HAP-1 (cell line): ENCODE measurements at regions not wholly inside any gene's neighbourhood (a gene's known extent, or its start where the extent isn't known, plus 50 kb on each side); places are given as distances from the start of the nearest gene placed in this dataset.

Experiments used
- DNase-seq, 2 experiments: peaks; one replicate each; pipeline ENCODE4 v3.0.0-alpha.2; 2016 to 2020; ENCODE audit warnings: low spot score in 2 of 2
- H3K27me3 ChIP-seq: fragments of 250-450 bp; sonication (Bioruptor Pico); 2 replicates; pipeline ENCODE4 v1.5.1; 2020; ENCODE audit warnings: low read depth, mild to moderate bottlenecking, moderate library complexity
- H3K36me3 ChIP-seq: fragments of 250-450 bp; sonication (Bioruptor Pico); replicated peaks from 2 replicates; pipeline ENCODE4 v1.5.1; 2020; ENCODE audit warnings: mild to moderate bottlenecking
- H3K4me1 ChIP-seq: fragments of 250-450 bp; sonication (Bioruptor Pico); 2 replicates; pipeline ENCODE4 v1.5.1; 2020; ENCODE audit warnings: mild to moderate bottlenecking
- H3K4me3 ChIP-seq: fragments of 250-450 bp; sonication (Bioruptor Pico); 2 replicates; pipeline ENCODE4 v1.5.1; 2020; ENCODE audit warnings: mild to moderate bottlenecking, moderate library complexity
- H3K9me3 ChIP-seq: fragments of 250-450 bp; sonication (Bioruptor Pico); 2 replicates; pipeline ENCODE4 v1.5.1; 2020; ENCODE audit warnings: mild to moderate bottlenecking, moderate library complexity
- in situ Hi-C: fragments of 300-500 bp; cut with MboI; formaldehyde crosslinking; loops from 3 replicates; pipeline ENCODE4 v1.14.3; 2020; ENCODE audit warnings: low sequenced_read_pairs, inconsistent platforms, mixed read lengths

GRCh38 chr17:79546386-79546785 lies 64.5 kb downstream of the RBFOX3 start:
- Histone ChIP-seq H3K27me3 (peaks cover 32% of the 10 kb centered on the region), H3K4me1 (no peaks in the 10 kb centered on the region), H3K4me3 (no peak overlapping the region), H3K36me3 (no peaks in the 10 kb centered on the region), H3K9me3 (no peaks in the 10 kb centered on the region)
- in situ Hi-C loops, result no loop called here
- DNase-seq, result no peak

GRCh38 chr17:79545251-79546005 lies 65.4 kb downstream of the RBFOX3 start:
- Histone ChIP-seq H3K4me3 (no peak overlapping the region), H3K4me1 (no peaks in the 10 kb centered on the region), H3K9me3 (no peaks in the 10 kb centered on the region), H3K36me3 (no peaks in the 10 kb centered on the region), H3K27me3 (peaks cover 32% of the 10 kb centered on the region)
- no peak for DNase-seq
- in situ Hi-C loops, result no loop called here

- H3K9me3 ChIP-seq, result no peaks in the 10 kb centered on the region
- no peak overlapping the region for H3K4me3 ChIP-seq
- no peaks in the 10 kb centered on the region for H3K4me1 ChIP-seq
- DNase-seq, result no peak
- peaks cover 32% of the 10 kb centered on the region for H3K27me3 ChIP-seq
- no peaks in the 10 kb centered on the region for H3K36me3 ChIP-seq
- in situ Hi-C loops, result no loop called here
These were observed 66.5 kb downstream of the RBFOX3 start for GRCh38 chr17:79544142-79544914.

- no peak overlapping the region for H3K4me3 ChIP-seq
- no peak for DNase-seq
- H3K4me1 ChIP-seq, result no peaks in the 10 kb centered on the region
- H3K27me3 ChIP-seq, result peaks cover 32% of the 10 kb centered on the region
- no peaks in the 10 kb centered on the region for H3K36me3 ChIP-seq
- in situ Hi-C loops, result no loop called here
- H3K9me3 ChIP-seq, result no peaks in the 10 kb centered on the region
These were observed 67.3 kb downstream of the RBFOX3 start for GRCh38 chr17:79543531-79543930.

DNA sequence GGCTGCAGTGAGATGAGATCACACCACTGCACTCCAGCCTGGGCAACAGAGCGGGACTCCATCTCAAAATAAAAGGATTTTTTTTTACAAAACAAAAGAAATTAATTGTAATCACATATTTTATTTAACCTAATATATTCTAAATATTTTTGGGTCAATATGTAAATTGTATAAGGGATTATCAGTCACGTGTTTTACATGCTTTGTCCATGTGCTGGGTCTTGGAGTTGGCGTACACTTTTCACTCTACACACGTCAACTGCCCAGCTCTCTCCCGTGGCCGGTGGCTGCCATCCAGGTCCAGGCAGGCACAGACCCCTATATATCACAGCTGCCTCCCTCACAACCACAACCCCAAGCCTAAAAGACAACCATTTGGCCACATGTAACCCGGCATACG lies 68.1 kb downstream of the RBFOX3 start:
- no peaks in the 10 kb centered on the region for H3K9me3 ChIP-seq
- in situ Hi-C loops, result no loop called here
- no peaks in the 10 kb centered on the region for H3K36me3 ChIP-seq
- H3K27me3 ChIP-seq, result peaks cover 32% of the 10 kb centered on the region
- H3K4me1 ChIP-seq, result no peaks in the 10 kb centered on the region
- no peak overlapping the region for H3K4me3 ChIP-seq
- DNase-seq, result no peak

DNA sequence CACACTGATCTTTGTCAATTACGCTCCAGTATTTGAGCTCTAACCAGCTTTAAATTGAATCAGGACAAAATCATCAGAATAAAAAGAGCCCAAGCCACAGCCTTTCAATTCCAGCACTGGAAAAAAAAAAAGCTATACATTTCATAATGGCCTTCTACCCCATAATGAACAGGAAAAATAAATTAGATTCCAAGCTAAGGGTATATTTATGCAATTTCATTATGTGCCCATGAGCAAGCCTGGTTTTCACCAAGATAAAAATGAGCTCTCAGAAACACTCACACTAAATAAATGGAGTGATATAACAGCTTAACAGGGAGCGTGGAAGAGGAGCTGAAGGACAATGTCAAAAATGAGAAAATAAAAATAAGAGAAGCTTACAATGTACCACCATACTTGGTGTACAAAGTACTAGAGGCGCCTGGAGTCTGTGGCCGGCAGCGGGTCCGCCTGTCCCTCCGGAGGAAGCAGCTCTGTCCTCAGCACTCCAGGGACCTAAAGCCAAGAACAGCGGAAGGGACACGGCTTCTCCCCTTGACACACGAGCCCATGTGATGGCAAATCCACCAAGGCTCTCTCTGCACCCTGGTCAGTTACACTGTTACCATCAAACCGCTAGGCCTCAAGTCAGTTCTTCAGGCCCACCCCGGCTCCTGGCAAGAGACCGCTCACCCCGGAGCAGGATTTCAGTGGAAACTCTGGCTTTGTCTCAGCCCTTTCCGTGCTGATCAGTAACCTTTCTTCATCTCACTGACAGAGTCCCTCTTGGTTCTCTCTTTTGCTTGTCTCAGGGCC lies 69.6 kb downstream of the RBFOX3 start:
- in situ Hi-C loops, result no loop called here
- Histone ChIP-seq H3K36me3 (no peaks in the 10 kb centered on the region), H3K4me3 (no peak overlapping the region), H3K4me1 (no peaks in the 10 kb centered on the region), H3K27me3 (peaks cover 27% of the 10 kb centered on the region), H3K9me3 (no peaks in the 10 kb centered on the region)
- no peak for DNase-seq

- Histone ChIP-seq H3K27me3 (peaks cover 15% of the 10 kb centered on the region), H3K4me1 (no peaks in the 10 kb centered on the region), H3K36me3 (no peaks in the 10 kb centered on the region), H3K9me3 (no peaks in the 10 kb centered on the region), H3K4me3 (no peak overlapping the region)
- no peak for DNase-seq
- in situ Hi-C loops, result no loop called here
These were observed 70.7 kb downstream of the RBFOX3 start for GRCh38 chr17:79539944-79540705.

GRCh38 chr17:79538291-79538690 lies 72.6 kb downstream of the RBFOX3 start:
- H3K9me3 ChIP-seq, result no peaks in the 10 kb centered on the region
- H3K4me1 ChIP-seq, result no peaks in the 10 kb centered on the region
- H3K27me3 ChIP-seq, result peaks cover 10% of the 10 kb centered on the region; the same call in 1 of the 2 replicates
- H3K36me3 ChIP-seq, result no peaks in the 10 kb centered on the region
- H3K4me3 ChIP-seq, result no peak overlapping the region
- in situ Hi-C loops, result no loop called here
- DNase-seq, result no peak

GRCh38 chr17:79537686-79538085 lies 73.2 kb downstream of the RBFOX3 start:
- in situ Hi-C loops, result no loop called here
- Histone ChIP-seq H3K36me3 (no peaks in the 10 kb centered on the region), H3K9me3 (no peaks in the 10 kb centered on the region), H3K4me1 (no peaks in the 10 kb centered on the region), H3K4me3 (no peak overlapping the region), H3K27me3 (peaks cover 7% of the 10 kb centered on the region; the same call in 1 of the 2 replicates)
- DNase-seq, result no peak

DNA sequence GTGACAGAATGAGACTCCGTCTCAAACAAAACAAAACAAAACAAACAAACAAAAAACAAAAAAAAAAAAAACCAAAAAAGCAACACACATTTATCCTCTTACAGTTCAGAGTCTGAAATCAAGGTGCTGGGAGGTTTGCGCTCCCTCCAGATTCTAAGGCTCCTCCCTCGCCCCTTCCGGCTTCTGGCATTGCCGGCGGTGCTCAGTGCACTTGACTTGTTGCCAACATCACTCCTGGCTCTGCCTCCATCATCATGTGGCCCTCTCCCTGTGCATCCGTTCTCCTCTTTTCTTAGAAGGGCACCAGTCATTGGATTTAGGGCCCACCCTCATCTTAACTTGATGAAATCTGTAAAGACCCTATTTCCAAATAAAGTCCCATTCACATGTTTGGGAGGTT lies 73.8 kb downstream of the RBFOX3 start:
- H3K27me3 ChIP-seq, result peaks cover 7% of the 10 kb centered on the region; the same call in 1 of the 2 replicates
- in situ Hi-C loops, result no loop called here
- no peak for DNase-seq

DNA sequence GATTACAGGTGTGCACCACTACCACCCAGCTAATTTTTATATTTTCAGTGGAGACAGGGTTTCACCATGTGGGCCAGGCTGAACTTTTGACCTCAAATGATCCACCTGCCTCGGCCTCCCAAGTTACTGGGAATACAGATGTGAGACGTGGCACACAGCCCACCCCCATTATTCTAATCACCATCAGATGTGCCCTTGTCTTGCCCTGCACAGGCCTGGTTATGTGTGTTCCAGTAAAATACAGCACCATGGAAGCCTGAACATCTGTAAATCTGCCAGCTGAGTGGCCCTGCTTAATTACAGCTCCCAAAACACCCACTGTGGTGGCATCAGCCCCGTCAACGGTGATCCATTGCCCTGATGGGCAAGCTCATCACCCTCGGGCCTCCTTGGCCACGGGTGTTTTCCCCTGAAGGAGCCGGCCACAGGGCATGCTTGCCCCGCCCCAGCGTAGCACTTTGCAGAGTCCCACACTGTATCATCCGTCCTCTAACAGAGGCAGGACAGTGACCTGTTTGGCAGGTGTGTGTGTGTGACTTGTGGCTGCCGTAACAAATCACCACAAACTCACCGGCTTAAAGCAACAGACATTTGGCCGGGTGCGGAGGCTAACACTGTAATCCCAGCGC lies 74.5 kb downstream of the RBFOX3 start:
- no peaks in the 10 kb centered on the region for H3K36me3 ChIP-seq
- no peak overlapping the region for H3K4me3 ChIP-seq
- H3K27me3 ChIP-seq, result peaks cover 7% of the 10 kb centered on the region; the same call in 1 of the 2 replicates
- H3K9me3 ChIP-seq, result no peaks in the 10 kb centered on the region
- in situ Hi-C loops, result no loop called here
- DNase-seq, result no peak
- H3K4me1 ChIP-seq, result no peaks in the 10 kb centered on the region

More for the DNA sequence above, 73.8 kb downstream of the RBFOX3 start:
- Histone ChIP-seq H3K4me3 (no peak overlapping the region), H3K4me1 (no peaks in the 10 kb centered on the region), H3K36me3 (no peaks in the 10 kb centered on the region), H3K9me3 (no peaks in the 10 kb centered on the region)

DNA sequence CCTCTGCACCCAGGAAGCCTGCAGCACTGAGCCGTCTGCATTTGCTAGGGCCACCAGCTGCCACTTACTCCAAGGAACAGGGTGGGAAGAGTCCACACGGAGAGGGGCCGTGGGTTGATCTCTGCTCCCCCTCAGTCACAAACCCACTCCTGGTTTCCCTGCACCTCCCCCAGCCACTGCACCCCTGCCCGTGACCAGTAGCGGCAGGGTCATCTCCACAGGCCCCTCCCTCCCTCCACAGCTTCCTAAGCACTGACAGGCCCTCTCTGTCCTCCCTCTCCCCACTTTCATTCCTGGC lies 75.2 kb downstream of the RBFOX3 start:
- H3K9me3 ChIP-seq, result no peaks in the 10 kb centered on the region
- in situ Hi-C loops, result no loop called here
- peaks cover 7% of the 10 kb centered on the region; the same call in 1 of the 2 replicates for H3K27me3 ChIP-seq
- H3K4me1 ChIP-seq, result no peaks in the 10 kb centered on the region
- H3K4me3 ChIP-seq, result no peak overlapping the region
- H3K36me3 ChIP-seq, result no peaks in the 10 kb centered on the region
- no peak for DNase-seq
